ENCODE measurements at regions not wholly inside any gene's neighbourhood (a gene's known extent, or its start where the extent isn't known, plus 50 kb on each side); places are given as distances from the start of the nearest gene placed in this dataset.

DNA sequence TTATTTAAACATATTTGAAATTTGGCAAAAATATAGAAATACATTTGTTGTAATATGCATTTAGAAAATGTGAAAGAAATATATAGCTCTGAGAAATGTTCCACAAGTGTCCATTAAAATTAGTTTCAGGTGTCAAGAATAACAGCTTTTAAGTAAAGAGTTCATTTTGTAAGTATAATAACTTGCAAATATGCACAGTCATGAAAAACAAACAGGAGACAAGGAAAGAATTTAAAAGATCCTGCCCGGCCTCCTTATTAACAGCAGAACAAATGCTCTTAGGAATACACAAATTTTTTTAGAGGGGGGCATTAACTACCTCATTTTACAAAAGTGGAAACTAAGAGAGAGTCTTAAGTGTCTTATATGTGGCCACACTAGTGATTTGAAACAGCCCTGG, 77.7 kb upstream of the DBX2 start:
- H3K4me3 ChIP-seq (replicated peaks; ENCODE audit: insufficient read depth, low read length), result no peak overlapping the region
- TF ChIP-seq, protein P1, sequence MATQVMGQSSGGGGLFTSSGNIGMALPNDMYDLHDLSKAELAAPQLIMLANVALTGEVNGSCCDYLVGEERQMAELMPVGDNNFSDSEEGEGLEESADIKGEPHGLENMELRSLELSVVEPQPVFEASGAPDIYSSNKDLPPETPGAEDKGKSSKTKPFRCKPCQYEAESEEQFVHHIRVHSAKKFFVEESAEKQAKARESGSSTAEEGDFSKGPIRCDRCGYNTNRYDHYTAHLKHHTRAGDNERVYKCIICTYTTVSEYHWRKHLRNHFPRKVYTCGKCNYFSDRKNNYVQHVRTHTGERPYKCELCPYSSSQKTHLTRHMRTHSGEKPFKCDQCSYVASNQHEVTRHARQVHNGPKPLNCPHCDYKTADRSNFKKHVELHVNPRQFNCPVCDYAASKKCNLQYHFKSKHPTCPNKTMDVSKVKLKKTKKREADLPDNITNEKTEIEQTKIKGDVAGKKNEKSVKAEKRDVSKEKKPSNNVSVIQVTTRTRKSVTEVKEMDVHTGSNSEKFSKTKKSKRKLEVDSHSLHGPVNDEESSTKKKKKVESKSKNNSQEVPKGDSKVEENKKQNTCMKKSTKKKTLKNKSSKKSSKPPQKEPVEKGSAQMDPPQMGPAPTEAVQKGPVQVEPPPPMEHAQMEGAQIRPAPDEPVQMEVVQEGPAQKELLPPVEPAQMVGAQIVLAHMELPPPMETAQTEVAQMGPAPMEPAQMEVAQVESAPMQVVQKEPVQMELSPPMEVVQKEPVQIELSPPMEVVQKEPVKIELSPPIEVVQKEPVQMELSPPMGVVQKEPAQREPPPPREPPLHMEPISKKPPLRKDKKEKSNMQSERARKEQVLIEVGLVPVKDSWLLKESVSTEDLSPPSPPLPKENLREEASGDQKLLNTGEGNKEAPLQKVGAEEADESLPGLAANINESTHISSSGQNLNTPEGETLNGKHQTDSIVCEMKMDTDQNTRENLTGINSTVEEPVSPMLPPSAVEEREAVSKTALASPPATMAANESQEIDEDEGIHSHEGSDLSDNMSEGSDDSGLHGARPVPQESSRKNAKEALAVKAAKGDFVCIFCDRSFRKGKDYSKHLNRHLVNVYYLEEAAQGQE (IDR thresholded peaks at IDR 0.05; ENCODE audit: insufficient replicate concordance, low read depth), result no peak
- no peak for TF ChIP-seq CTCF (IDR thresholded peaks at IDR 0.05; ENCODE audit: insufficient read depth, low read length)
- no peak for TF ChIP-seq POLR2AphosphoS5 (IDR thresholded peaks at IDR 0.05; ENCODE audit: low read depth)
- no peak for TF ChIP-seq GABPA (IDR thresholded peaks at IDR 0.05; ENCODE audit: low read depth)
- TF ChIP-seq SPI1 (IDR thresholded peaks at IDR 0.05; ENCODE audit: borderline replicate concordance, low read depth), result no peak
- H3K27ac ChIP-seq (replicated peaks), result no peak overlapping the region
- H3K27me3 ChIP-seq (ENCODE audit: insufficient read depth, poor library complexity, severe bottlenecking), result no peaks in the 10 kb centered on the region
- DNase-seq (ENCODE audit: low read depth in 1 of 2, low spot score in 1 of 2), result no peak

- peak; percentile 11 to 54 for DNase-seq (ENCODE audit: low read depth in 1 of 2, low spot score in 1 of 2)
- no peaks in the 10 kb centered on the region for H3K27me3 ChIP-seq (ENCODE audit: insufficient read depth, poor library complexity, severe bottlenecking)
- TF ChIP-seq CTCF (IDR thresholded peaks at IDR 0.05; ENCODE audit: insufficient read depth, low read length) (peak; percentile 65), GABPA (IDR thresholded peaks at IDR 0.05; ENCODE audit: low read depth) (no peak)
- no peak overlapping the region for H3K27ac ChIP-seq (replicated peaks)
- H3K4me3 ChIP-seq (replicated peaks; ENCODE audit: insufficient read depth, low read length), result no peak overlapping the region
Observed at GRCh38 chr12:45130881-45131281, 80.0 kb upstream of the DBX2 start.

DNA sequence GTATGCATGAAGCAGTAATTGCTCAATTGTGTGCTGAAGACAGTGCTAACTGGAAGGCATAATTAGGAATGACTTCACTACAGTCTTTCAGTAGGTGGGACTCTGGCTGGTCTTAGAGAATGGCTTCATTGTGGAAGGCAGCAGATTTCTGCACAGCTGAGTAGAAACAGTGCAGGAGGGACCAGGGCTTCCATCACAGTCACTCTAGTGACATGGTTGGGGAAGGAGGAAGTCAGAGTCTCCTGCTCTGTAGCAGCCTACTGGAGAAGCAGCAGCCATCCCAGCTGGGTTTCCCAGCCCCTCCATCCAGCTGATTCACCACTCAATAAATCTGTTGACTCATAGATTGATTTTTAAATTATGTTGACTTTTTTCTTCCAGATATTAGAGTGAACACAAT, 80.6 kb upstream of the DBX2 start:
- TF ChIP-seq SPI1 (IDR thresholded peaks at IDR 0.05; ENCODE audit: borderline replicate concordance, low read depth) (peak; percentile 6; the same call in 1 of the 2 replicates), CTCF (IDR thresholded peaks at IDR 0.05; ENCODE audit: insufficient read depth, low read length) (no peak)
- TF ChIP-seq, protein P1 (IDR thresholded peaks at IDR 0.05; ENCODE audit: insufficient replicate concordance, low read depth), result no peak
- DNase-seq (ENCODE audit: low read depth in 1 of 2, low spot score in 1 of 2), result peak in 1 of 2 experiments; percentile 3
- H3K4me3 ChIP-seq (replicated peaks; ENCODE audit: insufficient read depth, low read length), result no peak overlapping the region
- H3K27ac ChIP-seq (replicated peaks), result no peak overlapping the region
- H3K27me3 ChIP-seq (ENCODE audit: insufficient read depth, poor library complexity, severe bottlenecking), result no peaks in the 10 kb centered on the region

DNA sequence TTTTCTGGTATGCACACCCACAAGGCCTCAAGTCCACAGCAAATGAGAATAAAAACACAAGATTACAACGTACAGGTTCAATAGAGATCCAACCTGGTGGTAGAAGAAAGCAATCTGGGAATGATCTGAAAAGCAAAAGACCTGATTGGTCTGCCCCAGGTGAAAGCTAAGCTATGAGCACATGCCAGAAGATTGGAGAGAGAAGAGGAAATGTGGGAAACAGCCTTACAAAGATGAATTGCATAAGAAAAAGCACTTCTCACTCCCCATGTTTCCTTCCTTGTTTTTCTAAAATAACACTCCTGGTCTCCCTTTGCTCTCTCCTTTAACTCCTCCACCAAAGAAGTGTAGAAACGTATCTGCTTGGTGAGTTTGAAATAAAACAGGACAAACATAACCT, 77.3 kb upstream of the ANO6 start:
- Histone ChIP-seq H3K4me3 (replicated peaks; ENCODE audit: insufficient read depth, low read length) (no peak overlapping the region), H3K27ac (replicated peaks) (no peak overlapping the region), H3K27me3 (ENCODE audit: insufficient read depth, poor library complexity, severe bottlenecking) (no peaks in the 10 kb centered on the region)
- TF ChIP-seq CTCF (IDR thresholded peaks at IDR 0.05; ENCODE audit: insufficient read depth, low read length) (no peak), SPI1 (IDR thresholded peaks at IDR 0.05; ENCODE audit: borderline replicate concordance, low read depth) (no peak), POLR2AphosphoS5 (IDR thresholded peaks at IDR 0.05; ENCODE audit: low read depth) (no peak), GABPA (IDR thresholded peaks at IDR 0.05; ENCODE audit: low read depth) (no peak)
- TF ChIP-seq, protein P1 (IDR thresholded peaks at IDR 0.05; ENCODE audit: insufficient replicate concordance, low read depth), result no peak
- peak in 1 of 2 experiments; percentile 2 for DNase-seq (ENCODE audit: low read depth in 1 of 2, low spot score in 1 of 2)

Measured in HL-60 (cell line).